Right cardiac atrium (tissue), 5 donors: ENCODE measurements at regions not wholly inside any gene's neighbourhood (a gene's known extent, or its start where the extent isn't known, plus 50 kb on each side); places are given as distances from the start of the nearest gene placed in this dataset.
"Not testable (repeated sequence)": the region's sequence is repeated elsewhere in the genome, so short reads cannot be mapped to it uniquely, and the experiment has no call there.

ENCODE experiments used
- ATAC-seq, 2 donors: fragments of 200-7000 bp; cut with Tn5 transposase; one replicate each; pipeline versions ENCODE4 v1.8.0 to v1.9.1; 2020; ENCODE audit warnings: moderate library complexity in 2 of 2, mild to moderate bottlenecking in 1 of 2
- DNase-seq, 3 donors: peaks; one replicate each; pipeline ENCODE4 v3.0.0-alpha.2; 2020
- H3K27ac ChIP-seq: one replicate; pipeline ENCODE4 v1.5.1; 2013; ENCODE audit warnings: mild to moderate bottlenecking, low read length, control low read depth, moderate library complexity
- H3K27me3 ChIP-seq: one replicate; pipeline ENCODE4 v1.6.1; 2013; ENCODE audit not compliant: control insufficient read depth, insufficient read depth
- H3K4me1 ChIP-seq: one replicate; pipeline ENCODE4 v1.6.1; 2013; ENCODE audit warnings: low read length; ENCODE audit not compliant: control insufficient read depth, insufficient read depth
- H3K4me3 ChIP-seq: one replicate; pipeline ENCODE4 v1.5.1; 2013; ENCODE audit warnings: low read length, control low read depth
- H3K9me3 ChIP-seq: one replicate; pipeline ENCODE4 v1.6.1; 2013; ENCODE audit warnings: low read length; ENCODE audit not compliant: control insufficient read depth
- WGBS: extraction: QIAGEN DNeasy Blood & Tissue Kit; methylation state at CpG from one replicate; pipeline ENCODE4 v1.1.7; 2013; 5-methylcytosine and 5-hydroxymethylcytosine counted together
- intact Hi-C, 4 donors: fragments of 100-400 bp; cut with DNase I; formaldehyde crosslinking; loops; one replicate each; pipeline versions ENCODE4 v1.11.0 to v1.14.0; 2022 to 2023
- donor health status: healthy with polysubstance abuse.
- donor health status: DM: no; HTN: yes; CAD: no.
- donor health status: DM: no; HTN: no; CAD: no.
- donor health status: DM: no; HTN: yes; CAD: no; lungs with severe emphysema.
- donor health status: DM: yes; HTN: yes; CAD: no.

DNA sequence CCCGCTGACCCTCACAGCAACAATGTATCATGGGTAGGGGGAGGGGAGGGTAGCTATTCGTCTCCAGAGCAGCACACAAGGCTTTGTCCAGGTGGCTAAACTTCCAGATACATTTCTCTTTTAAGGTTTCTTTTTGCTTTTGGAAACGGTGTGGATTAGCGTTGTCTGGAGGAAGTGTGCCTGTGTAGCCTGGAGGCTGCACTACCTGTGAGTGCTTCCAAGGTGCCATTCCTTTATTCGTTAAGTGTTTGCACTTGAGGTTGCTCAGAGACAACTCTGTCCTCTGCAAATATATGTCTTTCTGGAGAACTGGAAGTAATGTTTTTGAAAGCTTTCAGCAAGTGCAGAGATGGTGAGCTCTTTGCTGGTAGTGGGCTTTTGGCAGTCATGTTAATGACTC is 53.1 kb downstream of the HSFY1 start:
- H3K9me3 ChIP-seq, intact Hi-C loops, DNase-seq, H3K4me3 ChIP-seq, H3K27ac ChIP-seq, ATAC-seq, H3K4me1 ChIP-seq, H3K27me3 ChIP-seq: not testable (repeated sequence)
- WGBS: no CpG with 5 or more reads among the region's 5 CpGs

DNA sequence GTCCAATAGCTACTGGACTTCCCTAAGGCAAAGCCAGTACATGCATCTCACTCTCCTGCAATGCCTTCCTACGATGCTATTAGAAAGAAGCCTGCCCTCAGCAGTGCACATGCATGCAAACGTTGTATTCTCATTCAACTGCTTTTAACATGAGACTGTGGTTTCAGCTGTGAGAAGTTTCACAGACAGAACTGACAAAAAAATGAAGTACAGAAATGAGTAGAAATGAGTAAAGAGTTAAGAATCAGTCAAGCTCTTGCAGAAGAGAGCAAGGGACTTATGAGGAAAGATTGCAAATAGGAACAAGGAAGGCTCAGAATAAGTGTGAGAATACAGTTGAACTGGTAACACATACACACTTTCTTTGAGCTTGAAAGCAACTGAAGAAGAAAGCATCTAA is 54.8 kb downstream of the HSFY1 start:
- ATAC-seq, H3K4me1 ChIP-seq, H3K27ac ChIP-seq, intact Hi-C loops, DNase-seq, H3K27me3 ChIP-seq, H3K4me3 ChIP-seq, H3K9me3 ChIP-seq: not testable (repeated sequence)
- WGBS: no CpG with 5 or more reads among the region's 2 CpGs

DNA sequence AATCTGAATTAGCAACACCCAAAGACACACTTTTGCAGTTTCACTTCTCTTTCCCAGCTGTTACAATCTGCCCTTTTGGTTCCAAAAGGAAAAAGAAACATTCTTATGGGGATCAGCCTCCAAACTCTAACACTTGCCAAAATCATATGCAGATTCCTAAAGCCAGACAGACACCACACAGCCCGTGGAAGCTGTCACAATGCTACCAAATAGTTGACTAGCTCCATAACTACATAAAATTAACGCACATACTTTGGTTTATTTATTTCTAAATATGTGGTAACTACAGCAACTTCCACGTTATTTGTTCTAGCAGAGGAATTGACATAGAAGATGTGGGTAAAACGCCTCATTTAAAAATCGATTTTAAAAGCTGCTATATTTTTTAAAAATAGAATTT is 59.7 kb downstream of the HSFY1 start:
- H3K27me3 ChIP-seq, H3K4me3 ChIP-seq, DNase-seq, ATAC-seq, H3K4me1 ChIP-seq, H3K9me3 ChIP-seq, intact Hi-C loops, H3K27ac ChIP-seq: not testable (repeated sequence)
- WGBS: no CpG with 5 or more reads among the region's 5 CpGs

DNA sequence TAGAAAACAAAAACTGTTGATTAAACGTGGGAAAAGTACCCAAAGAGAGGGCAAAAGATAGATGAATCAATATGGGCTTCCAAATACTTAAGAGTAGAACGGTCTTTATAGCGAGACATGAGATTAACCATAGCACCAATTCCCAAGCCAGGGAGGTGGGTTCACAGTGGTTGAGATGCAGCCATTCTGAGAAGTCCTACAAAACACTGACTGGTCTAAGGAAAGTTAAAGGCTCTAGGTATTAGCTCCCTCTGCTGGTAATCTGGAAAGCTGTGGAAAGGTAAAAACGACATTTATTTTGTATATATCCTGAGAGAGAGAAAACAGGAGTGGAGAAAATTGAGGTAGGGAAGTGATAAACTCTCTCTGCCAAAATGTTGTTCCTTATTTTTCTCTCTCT is 61.7 kb downstream of the HSFY1 start:
- no CpG with 5 or more reads among the region's 4 CpGs for WGBS
- H3K27ac ChIP-seq, ATAC-seq, H3K27me3 ChIP-seq, H3K9me3 ChIP-seq, DNase-seq, intact Hi-C loops, H3K4me3 ChIP-seq, H3K4me1 ChIP-seq: not testable (repeated sequence)

DNA sequence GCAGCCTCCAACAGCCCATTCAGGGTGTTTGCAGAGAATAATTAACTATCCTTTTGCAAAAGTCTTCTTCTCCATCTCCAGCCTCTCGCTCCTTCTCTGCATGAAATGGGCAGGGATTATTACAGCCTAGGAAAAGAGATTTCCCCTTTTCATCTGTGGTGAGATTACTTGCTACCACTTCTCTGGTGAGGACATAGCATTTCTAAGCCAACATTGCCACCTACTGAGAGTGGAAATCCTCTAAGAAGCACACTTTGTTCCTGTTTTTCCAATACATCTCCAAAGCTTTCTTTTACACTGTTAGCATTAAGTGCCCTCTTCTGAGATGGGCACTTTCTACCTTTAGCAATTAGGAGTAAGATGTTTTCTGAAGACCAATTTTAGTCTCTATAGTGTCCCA is 69.3 kb downstream of the HSFY1 start:
- H3K27ac ChIP-seq, H3K9me3 ChIP-seq, H3K27me3 ChIP-seq, DNase-seq, H3K4me3 ChIP-seq, intact Hi-C loops, H3K4me1 ChIP-seq, ATAC-seq: not testable (repeated sequence)
- no CpG with 5 or more reads among the region's 1 CpG for WGBS

DNA sequence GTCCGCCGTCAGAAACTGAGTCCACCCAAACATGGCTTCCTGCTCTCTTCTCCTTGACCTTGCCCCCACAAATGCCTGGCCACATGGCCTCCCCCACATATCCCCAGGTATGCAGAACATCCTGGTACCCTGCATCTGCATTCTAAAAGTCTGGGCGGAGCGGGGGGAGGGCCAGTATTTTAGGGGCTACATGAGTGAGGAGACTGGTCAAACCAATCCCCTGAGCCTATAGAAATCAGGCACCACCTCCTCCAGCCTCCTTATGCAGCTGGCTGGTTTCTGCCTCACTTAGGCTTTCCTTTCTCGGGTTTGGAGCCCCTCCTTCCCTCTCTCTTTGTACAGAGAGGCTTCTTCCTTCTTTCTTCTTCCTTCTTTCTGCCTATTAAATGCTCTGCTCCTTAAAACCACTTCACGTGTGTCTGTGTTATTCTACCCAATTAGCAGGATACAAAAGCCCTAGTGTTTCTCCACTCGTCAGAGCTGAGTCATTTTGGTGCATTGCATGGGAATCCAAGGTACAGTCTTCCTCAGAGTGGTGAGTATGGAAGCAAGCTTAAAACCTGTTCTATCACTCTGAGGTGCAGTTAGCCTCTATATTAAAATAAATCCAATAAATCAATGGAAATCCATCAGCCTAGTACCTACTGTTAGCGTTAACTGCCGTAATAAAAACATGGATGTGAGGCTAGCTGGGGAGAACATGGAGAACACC is 83.4 kb downstream of the HSFY1 start:
- H3K9me3 ChIP-seq, H3K4me1 ChIP-seq, ATAC-seq, intact Hi-C loops, DNase-seq, H3K27ac ChIP-seq, H3K27me3 ChIP-seq, H3K4me3 ChIP-seq: not testable (repeated sequence)
- WGBS: no CpG with 5 or more reads among the region's 9 CpGs

DNA sequence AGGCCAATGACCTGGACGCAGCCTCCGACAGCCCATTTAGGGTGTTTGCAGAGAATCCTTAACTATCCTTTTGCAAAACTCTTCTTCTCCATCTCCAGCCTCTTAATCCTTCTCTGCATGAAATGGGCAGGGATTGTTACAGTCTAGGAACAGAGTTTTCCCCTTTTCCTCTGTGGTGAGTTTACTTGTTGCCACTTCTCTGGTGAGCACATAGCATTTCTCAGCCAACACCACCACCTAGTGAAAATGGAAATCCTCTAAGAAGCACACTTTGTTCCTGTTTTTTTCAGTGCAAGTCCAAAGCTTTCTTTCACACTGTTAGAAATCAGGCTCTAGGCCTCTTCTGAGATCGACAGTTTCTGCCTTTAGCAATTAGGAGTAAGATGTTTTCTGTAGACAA is 84.1 kb downstream of the HSFY1 start:
- DNase-seq, H3K4me1 ChIP-seq, H3K4me3 ChIP-seq, ATAC-seq, intact Hi-C loops, H3K27me3 ChIP-seq, H3K9me3 ChIP-seq, H3K27ac ChIP-seq: not testable (repeated sequence)
- WGBS: no CpG with 5 or more reads among the region's 3 CpGs

DNA sequence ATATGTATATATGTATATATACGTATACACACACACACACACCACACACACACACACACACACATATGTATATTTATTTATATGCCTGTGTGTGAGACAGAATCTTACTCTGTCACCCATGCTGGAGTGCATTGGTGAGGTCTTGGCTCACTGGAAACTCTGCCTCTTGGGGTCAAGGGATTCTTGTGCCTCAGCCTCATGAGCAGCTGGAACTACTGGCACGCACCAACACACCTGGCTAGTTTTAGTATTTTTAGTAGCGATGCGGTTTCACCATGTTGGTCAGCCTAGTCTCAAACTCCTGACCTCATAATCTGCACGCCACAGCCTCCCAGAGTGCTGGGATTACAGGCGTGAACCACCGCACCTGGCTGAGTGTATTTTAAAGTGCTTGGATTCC is 85.1 kb downstream of the HSFY1 start:
- H3K4me1 ChIP-seq, H3K27ac ChIP-seq, ATAC-seq, DNase-seq, H3K9me3 ChIP-seq, H3K27me3 ChIP-seq, intact Hi-C loops, H3K4me3 ChIP-seq: not testable (repeated sequence)
- WGBS: no CpG with 5 or more reads among the region's 7 CpGs

DNA sequence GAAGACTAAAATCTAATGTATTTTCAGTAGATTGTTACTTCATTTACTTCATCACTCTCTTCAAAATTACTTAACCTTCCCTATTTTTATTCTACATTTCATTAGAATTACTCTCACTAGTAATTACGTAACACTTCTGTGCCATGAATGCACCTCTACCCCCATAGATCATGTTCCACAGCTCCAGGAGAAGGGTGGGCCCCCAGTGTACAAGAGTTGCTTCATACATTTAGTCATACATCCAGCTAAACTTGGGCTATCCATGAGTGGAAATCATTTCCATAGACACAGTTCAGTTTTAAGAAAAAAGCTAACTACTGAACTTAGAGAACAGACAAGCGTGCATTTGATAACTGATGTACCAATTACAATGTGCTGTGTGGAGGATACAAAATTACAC is 104.2 kb downstream of the HSFY1 start:
- WGBS: 86% methylated on average over 2 of the region's 2 CpGs
- ATAC-seq (no peak), DNase-seq (no peak)
- H3K27me3 ChIP-seq: no peaks in the 10 kb centered on the region
- no peaks in the 10 kb centered on the region for H3K4me1 ChIP-seq
- H3K4me3 ChIP-seq: no peak overlapping the region
- intact Hi-C loops: no loop called here
- no peak overlapping the region for H3K27ac ChIP-seq
- no peaks in the 10 kb centered on the region for H3K9me3 ChIP-seq

DNA sequence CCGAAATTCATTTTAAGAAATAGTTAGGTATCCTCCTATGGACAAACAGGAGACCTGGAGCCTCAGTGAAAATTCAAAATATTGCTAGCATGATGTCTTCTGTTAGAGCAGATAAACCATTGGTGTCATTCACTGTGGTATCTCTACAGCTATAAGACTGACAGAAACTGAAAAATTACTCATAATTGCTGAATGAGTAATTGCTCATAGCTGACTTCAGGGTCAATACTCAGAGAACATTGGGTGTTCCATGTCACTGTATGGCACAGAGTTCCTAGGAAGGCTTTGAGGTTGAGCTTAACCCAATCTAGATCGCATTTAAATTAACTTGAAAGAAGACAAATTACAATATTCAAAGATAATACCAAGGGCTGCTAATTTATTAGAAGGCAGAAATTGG is 109.0 kb downstream of the HSFY2 start:
- ATAC-seq: no peak
- intact Hi-C loops: no loop called here
- 53% methylated on average over 2 of the region's 2 CpGs for WGBS

DNA sequence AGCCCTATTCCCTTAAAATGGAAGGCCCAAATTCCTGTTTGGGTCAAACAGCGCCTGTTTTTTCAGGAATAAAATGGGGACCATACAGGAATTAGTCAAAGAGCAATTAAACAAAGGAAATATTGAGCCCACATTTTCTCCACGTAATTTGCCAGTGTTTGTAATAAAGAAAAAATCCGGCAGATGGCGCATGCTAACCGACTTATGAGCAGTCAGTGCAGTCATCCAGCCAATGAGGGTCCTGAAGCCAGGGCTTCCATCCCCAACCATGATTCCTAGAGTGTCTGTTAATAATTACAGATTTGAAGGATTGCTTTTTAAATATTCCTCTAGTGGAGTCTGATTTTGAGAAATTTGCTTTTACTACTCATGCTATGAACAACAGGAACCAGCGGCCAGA is 103.7 kb downstream of the HSFY2 start:
- no peak for ATAC-seq
- DNase-seq: peak in 1 of 3 donors; percentile 10
- 25% methylated on average over 6 of the region's 6 CpGs for WGBS
- Histone ChIP-seq H3K4me3 (no peak overlapping the region), H3K27ac (no peak overlapping the region), H3K27me3 (no peaks in the 10 kb centered on the region), H3K4me1 (no peaks in the 10 kb centered on the region), H3K9me3 (no peaks in the 10 kb centered on the region)
- intact Hi-C loops: no loop called here

More for the DNA sequence above, 109.0 kb downstream of the HSFY2 start:
- H3K9me3 ChIP-seq: no peaks in the 10 kb centered on the region
- no peak overlapping the region for H3K4me3 ChIP-seq
- no peak for DNase-seq
- H3K27ac ChIP-seq: no peak overlapping the region
- no peaks in the 10 kb centered on the region for H3K4me1 ChIP-seq
- H3K27me3 ChIP-seq: no peaks in the 10 kb centered on the region

DNA sequence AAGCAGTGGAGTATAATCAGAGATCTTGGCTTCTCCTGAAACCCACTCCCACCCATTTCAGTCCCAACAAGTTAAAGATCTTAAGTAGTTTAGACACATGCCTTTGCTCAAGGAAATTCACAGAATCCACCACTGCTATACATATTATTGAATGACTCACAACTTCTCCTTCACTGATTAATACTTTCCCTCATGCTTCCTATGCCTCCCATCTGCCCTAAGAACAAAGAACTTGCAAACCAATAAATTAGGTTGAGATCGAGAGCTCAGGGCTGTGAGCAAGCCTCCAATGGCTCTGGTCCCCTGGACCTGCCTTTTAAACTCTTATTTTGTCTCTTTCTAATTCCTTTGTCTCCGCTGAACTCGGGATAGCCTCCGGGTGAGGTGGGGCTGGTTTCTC is 101.6 kb downstream of the HSFY2 start:
- intact Hi-C loops: no loop called here
- 76% methylated on average over 4 of the region's 4 CpGs for WGBS
- ATAC-seq: no peak
- no peaks in the 10 kb centered on the region for H3K4me1 ChIP-seq
- no peak for DNase-seq
- no peaks in the 10 kb centered on the region for H3K27me3 ChIP-seq
- no peak overlapping the region for H3K4me3 ChIP-seq
- H3K27ac ChIP-seq: no peak overlapping the region
- no peaks in the 10 kb centered on the region for H3K9me3 ChIP-seq
